CD4-positive, alpha-beta memory T cell (primary cell): ENCODE measurements at regions not wholly inside any gene's neighbourhood (a gene's known extent, or its start where the extent isn't known, plus 50 kb on each side); places are given as distances from the start of the nearest gene placed in this dataset.
"Not testable (repeated sequence)": the region's sequence is repeated elsewhere in the genome, so short reads cannot be mapped to it uniquely, and the experiment has no call there.

Experiments
- CTCF ChIA-PET: fragments of 350-600 bp; sonication (Branson Sonifier 250); formaldehyde crosslinking; loops from one replicate; lab custom pipeline; 2021; ENCODE audit warnings: inconsistent platforms; ENCODE audit not compliant: partially characterized antibody; lab: Charles Lee
- POLR2A ChIA-PET: fragments of 350-600 bp; sonication (Branson Sonifier 250); formaldehyde crosslinking; loops from one replicate; lab custom pipeline; 2021; ENCODE audit not compliant: partially characterized antibody; lab: Charles Lee
- DNase-seq, 5 donors: peaks; one replicate each; pipeline versions ENCODE4 v3.0.0 to v3.0.0-alpha.2; 2020 to 2022; ENCODE audit warnings: mixed read lengths in 1 of 5
- H3K27ac ChIP-seq: one replicate; pipeline ENCODE4 v1.7.0; 2013; ENCODE audit warnings: low read depth, low read length
- H3K27me3 ChIP-seq: 2 replicates; pipeline ENCODE4 v1.7.0; 2013; ENCODE audit warnings: mild to moderate bottlenecking, low read length, moderate library complexity; ENCODE audit not compliant: insufficient read depth
- H3K36me3 ChIP-seq: 2 replicates; pipeline ENCODE4 v1.7.0; 2013; ENCODE audit warnings: mild to moderate bottlenecking, low read length, moderate library complexity; ENCODE audit not compliant: insufficient read depth
- H3K4me1 ChIP-seq: 2 replicates; pipeline ENCODE4 v1.7.0; 2013; ENCODE audit warnings: mild to moderate bottlenecking, low read length, moderate library complexity; ENCODE audit not compliant: insufficient read depth
- H3K4me3 ChIP-seq, 2 donors: one replicate each; pipeline ENCODE4 v1.7.0; 2013; ENCODE audit warnings: low read length in 2 of 2, mild to moderate bottlenecking in 1 of 2
- H3K9me3 ChIP-seq, 2 donors: one replicate each; pipeline ENCODE4 v1.7.0; 2013; ENCODE audit warnings: low read length in 2 of 2, control low read depth in 1 of 2; ENCODE audit not compliant: control insufficient read depth in 1 of 2
- H3K27ac Mint-ChIP-seq, 7 donors: one replicate each; pipeline ENCODE4 v1.8.0; 2020 to 2021; ENCODE audit warnings: mixed read lengths in 7 of 7, mild to moderate bottlenecking in 6 of 7, inconsistent platforms in 3 of 7, moderate library complexity in 3 of 7
- H3K27me3 Mint-ChIP-seq, 2 donors: one replicate each; pipeline ENCODE4 v1.8.0; 2020 to 2021; ENCODE audit warnings: mixed read lengths in 2 of 2
- H3K36me3 Mint-ChIP-seq, 2 donors: one replicate each; pipeline ENCODE4 v1.8.0; 2020 to 2021; ENCODE audit warnings: mixed read lengths in 2 of 2, inconsistent platforms in 1 of 2, mild to moderate bottlenecking in 1 of 2
- H3K4me1 Mint-ChIP-seq, 4 donors: one replicate each; pipeline ENCODE4 v1.8.0; 2020 to 2021; ENCODE audit warnings: mixed read lengths in 4 of 4, mild to moderate bottlenecking in 1 of 4
- H3K4me3 Mint-ChIP-seq, 8 donors: one replicate each; pipeline ENCODE4 v1.8.0; 2020 to 2021; ENCODE audit warnings: mixed read lengths in 8 of 8, mild to moderate bottlenecking in 7 of 8, moderate library complexity in 6 of 8, inconsistent platforms in 3 of 8
- H3K9me3 Mint-ChIP-seq, 8 donors: one replicate each; pipeline ENCODE4 v1.8.0; 2020 to 2021; ENCODE audit warnings: mixed read lengths in 8 of 8, mild to moderate bottlenecking in 5 of 8, inconsistent platforms in 3 of 8, moderate library complexity in 1 of 8
- intact Hi-C: fragments of 100-400 bp; cut with micrococcal nuclease; formaldehyde crosslinking; loops from one replicate; pipeline ENCODE4 v1.15.1; 2023

GRCh38 chr5:154647114-154647760 lies 107.9 kb upstream of the LARP1 start:
- H3K9me3 ChIP-seq = no peaks in the 10 kb centered on the region
- Mint-ChIP-seq H3K9me3 (peaks cover 0 to 14% (median 5%) of the 10 kb centered on the region in 8 donors), H3K27me3 (peaks cover 13 to 24% of the 10 kb centered on the region in 2 donors), H3K36me3 (no peaks in the 10 kb centered on the region), H3K4me3 (peak overlapping the region; percentile 69 to 85 (median 80)), H3K27ac (peak overlapping the region in 3 of 7 donors; percentile 35 to 77 (median 47)), H3K4me1 (peaks cover 1 to 16% (median 7%) of the 10 kb centered on the region in 4 donors)
- intact Hi-C loops = no loop called here
- H3K36me3 ChIP-seq = no peaks in the 10 kb centered on the region
- H3K4me1 ChIP-seq = peaks cover 10% of the 10 kb centered on the region
- POLR2A ChIA-PET = interaction anchor here (1.3 kb wide), 1 partner anchor 211 kb away, joined by 4 read pairs; the partner anchor contains the start of gene CNOT8
- no peak for DNase-seq
- H3K4me3 ChIP-seq = peak overlapping the region in 1 of 2 donors; percentile 40
- no peak overlapping the region for H3K27ac ChIP-seq
- H3K27me3 ChIP-seq = no peaks in the 10 kb centered on the region
- CTCF ChIA-PET = interaction anchor here (0.8 to 1.9 kb wide), 4 partner anchors 11 to 221 kb away, joined by 3 to 7 read pairs (median 4); no protein-coding TSS in a partner anchor

- H3K4me1 ChIP-seq = peaks cover 10% of the 10 kb centered on the region
- no peaks in the 10 kb centered on the region for H3K36me3 ChIP-seq
- peak overlapping the region in 1 of 2 donors; percentile 40 for H3K4me3 ChIP-seq
- ChIA-PET POLR2A (interaction anchor here (1.3 kb wide), 1 partner anchor 212 kb away, joined by 4 read pairs; the partner anchor contains the start of gene CNOT8), CTCF (interaction anchor here (1.9 kb wide), 1 partner anchor 164 kb away, joined by 7 read pairs; no protein-coding TSS in a partner anchor)
- H3K27me3 Mint-ChIP-seq = peaks cover 13 to 24% of the 10 kb centered on the region in 2 donors
- no peaks in the 10 kb centered on the region for H3K27me3 ChIP-seq
- H3K9me3 ChIP-seq = no peaks in the 10 kb centered on the region
- intact Hi-C loops = no loop called here
- H3K27ac ChIP-seq = no peak overlapping the region
- H3K9me3 Mint-ChIP-seq = peaks cover 0 to 14% (median 5%) of the 10 kb centered on the region in 8 donors
- DNase-seq = no peak
- peak overlapping the region in 7 of 8 donors; percentile 75 to 85 (median 81) for H3K4me3 Mint-ChIP-seq
- H3K36me3 Mint-ChIP-seq = no peaks in the 10 kb centered on the region
- peaks cover 1 to 16% (median 7%) of the 10 kb centered on the region in 4 donors for H3K4me1 Mint-ChIP-seq
- H3K27ac Mint-ChIP-seq = peak overlapping the region in 1 of 7 donors; percentile 77
These were observed 108.4 kb upstream of the LARP1 start for GRCh38 chr5:154646745-154647113.

- Histone ChIP-seq H3K36me3 (no peaks in the 10 kb centered on the region), H3K27ac (no peak overlapping the region), H3K4me1 (peaks cover 10% of the 10 kb centered on the region), H3K9me3 (no peaks in the 10 kb centered on the region), H3K4me3 (no peak overlapping the region), H3K27me3 (no peaks in the 10 kb centered on the region)
- CTCF ChIA-PET = no interaction called here
- DNase-seq = no peak
- intact Hi-C loops = no loop called here
- Mint-ChIP-seq H3K9me3 (peaks cover 0 to 14% (median 5%) of the 10 kb centered on the region in 8 donors), H3K27me3 (peaks cover 13 to 24% of the 10 kb centered on the region in 2 donors), H3K4me3 (no peak overlapping the region), H3K36me3 (no peaks in the 10 kb centered on the region), H3K4me1 (peaks cover 1 to 16% (median 7%) of the 10 kb centered on the region in 4 donors), H3K27ac (no peak overlapping the region)
- POLR2A ChIA-PET = no interaction called here
These were observed 110.3 kb upstream of the LARP1 start for GRCh38 chr5:154644745-154645411.

GRCh38 chr5:154642499-154643245 lies 112.5 kb upstream of the LARP1 start:
- Histone ChIP-seq H3K36me3 (no peaks in the 10 kb centered on the region), H3K27ac (no peak overlapping the region), H3K9me3 (no peaks in the 10 kb centered on the region), H3K4me3 (no peak overlapping the region), H3K4me1 (peaks cover 9% of the 10 kb centered on the region), H3K27me3 (no peaks in the 10 kb centered on the region)
- peaks cover 0 to 14% (median 5%) of the 10 kb centered on the region in 8 donors for H3K9me3 Mint-ChIP-seq
- H3K27me3 Mint-ChIP-seq = peaks cover 8 to 18% of the 10 kb centered on the region in 2 donors
- H3K36me3 Mint-ChIP-seq = no peaks in the 10 kb centered on the region
- intact Hi-C loops = no loop called here
- no peak overlapping the region for H3K4me3 Mint-ChIP-seq
- peaks cover 1 to 13% (median 7%) of the 10 kb centered on the region in 4 donors for H3K4me1 Mint-ChIP-seq
- ChIA-PET POLR2A (no interaction called here), CTCF (no interaction called here)
- DNase-seq = no peak
- no peak overlapping the region for H3K27ac Mint-ChIP-seq

- H3K9me3 ChIP-seq, H3K4me1 Mint-ChIP-seq, H3K27me3 Mint-ChIP-seq, POLR2A ChIA-PET, H3K36me3 ChIP-seq, H3K27me3 ChIP-seq, H3K4me1 ChIP-seq, H3K27ac Mint-ChIP-seq, H3K27ac ChIP-seq, H3K4me3 Mint-ChIP-seq, H3K36me3 Mint-ChIP-seq, H3K4me3 ChIP-seq: not testable (repeated sequence)
- intact Hi-C loops = loop anchor here (1.0 kb wide), 2 partner anchors 173 to 568 kb away; no protein-coding TSS in a partner anchor
- CTCF ChIA-PET = interaction anchor here (1.1 to 1.7 kb wide), 5 partner anchors 10 to 568 kb away, joined by 3 to 5 read pairs (median 4); no protein-coding TSS in a partner anchor
- DNase-seq = peak in 1 of 5 donors; percentile 6
- peaks cover 0 to 14% (median 5%) of the 10 kb centered on the region in 8 donors for H3K9me3 Mint-ChIP-seq
These were observed 114.9 kb upstream of the LARP1 start for GRCh38 chr5:154640213-154640831.

GRCh38 chr5:154636786-154637185 lies 118.4 kb upstream of the LARP1 start:
- H3K36me3 ChIP-seq, CTCF ChIA-PET, H3K27me3 Mint-ChIP-seq, H3K4me3 Mint-ChIP-seq, POLR2A ChIA-PET, intact Hi-C loops, H3K4me1 ChIP-seq, H3K36me3 Mint-ChIP-seq, H3K9me3 Mint-ChIP-seq, H3K4me1 Mint-ChIP-seq, H3K27ac Mint-ChIP-seq, H3K9me3 ChIP-seq, H3K4me3 ChIP-seq, H3K27ac ChIP-seq, H3K27me3 ChIP-seq, DNase-seq: not testable (repeated sequence)
